SH-SY5Y (cell line): ENCODE measurements at regions not wholly inside any gene's neighbourhood (a gene's known extent, or its start where the extent isn't known, plus 50 kb on each side); places are given as distances from the start of the nearest gene placed in this dataset.

Source experiments
- GATA2 ChIP-seq: IDR thresholded peaks from 2 replicates; pipeline ENCODE4 v1.6.1; 2011; ENCODE audit warnings: mild to moderate bottlenecking, low read depth, low read length
- GATA3 ChIP-seq: IDR thresholded peaks from 2 replicates; pipeline ENCODE4 v1.6.1; 2011; ENCODE audit warnings: low read depth, mild to moderate bottlenecking, low read length, moderate library complexity

DNA sequence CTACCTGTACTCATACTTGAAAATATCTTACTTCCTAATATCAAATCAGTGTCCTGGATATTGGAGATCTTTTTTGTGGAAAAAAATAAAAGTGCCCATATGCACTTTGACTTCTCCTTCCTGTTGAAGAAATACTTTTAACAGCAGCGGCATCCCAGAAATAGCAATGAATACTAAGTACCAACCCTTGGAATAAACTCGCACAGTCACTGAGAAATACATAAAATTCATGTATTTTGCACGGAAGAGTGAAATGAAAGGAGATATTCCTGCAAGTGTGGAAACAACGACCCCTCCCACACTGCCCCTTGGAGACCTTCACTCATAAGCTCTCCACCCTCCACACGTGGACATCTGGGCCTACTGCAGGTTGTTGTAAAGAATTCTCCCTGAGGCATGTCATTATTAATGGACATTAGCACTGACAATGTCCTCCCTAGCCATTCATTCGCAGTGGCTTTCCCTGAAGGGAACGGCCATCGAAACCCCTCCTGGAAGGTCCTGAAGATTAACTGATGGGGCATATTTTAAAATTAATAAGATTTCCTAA lies 407.6 kb upstream of the PFKP start:
- no peak for TF ChIP-seq GATA3
- no peak for TF ChIP-seq GATA2
